ENCODE measurements at regions not wholly inside any gene's neighbourhood (a gene's known extent, or its start where the extent isn't known, plus 50 kb on each side); places are given as distances from the start of the nearest gene placed in this dataset.
"Not testable (repeated sequence)": the region's sequence is repeated elsewhere in the genome, so short reads cannot be mapped to it uniquely, and the experiment has no call there.

DNA sequence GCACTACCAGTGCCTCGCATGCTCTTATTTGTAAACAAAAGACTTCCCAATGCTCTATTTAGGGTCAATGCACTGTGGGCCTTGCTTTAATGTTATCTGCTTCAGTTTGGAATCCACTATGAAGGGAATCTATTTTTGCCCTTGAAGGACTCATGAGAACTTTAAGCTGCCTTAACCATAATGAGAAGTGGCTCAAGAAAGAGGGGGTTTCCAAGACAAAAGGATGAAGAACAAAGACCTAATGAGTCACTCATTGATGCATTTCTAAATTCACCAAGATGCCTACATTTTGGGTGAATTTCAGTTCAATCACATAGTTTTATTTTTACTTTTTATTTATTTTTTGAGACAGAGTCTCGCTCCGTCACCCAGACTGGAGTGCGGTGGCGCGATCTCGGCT is 228.2 kb downstream of the LY86 start:
- DNase-seq, result no peak

- DNase-seq, result no peak
These were observed 229.6 kb downstream of the LY86 start for GRCh38 chr6:6818078-6818639.

- DNase-seq, result no peak
These were observed 232.2 kb downstream of the LY86 start for GRCh38 chr6:6820641-6821238.

DNA sequence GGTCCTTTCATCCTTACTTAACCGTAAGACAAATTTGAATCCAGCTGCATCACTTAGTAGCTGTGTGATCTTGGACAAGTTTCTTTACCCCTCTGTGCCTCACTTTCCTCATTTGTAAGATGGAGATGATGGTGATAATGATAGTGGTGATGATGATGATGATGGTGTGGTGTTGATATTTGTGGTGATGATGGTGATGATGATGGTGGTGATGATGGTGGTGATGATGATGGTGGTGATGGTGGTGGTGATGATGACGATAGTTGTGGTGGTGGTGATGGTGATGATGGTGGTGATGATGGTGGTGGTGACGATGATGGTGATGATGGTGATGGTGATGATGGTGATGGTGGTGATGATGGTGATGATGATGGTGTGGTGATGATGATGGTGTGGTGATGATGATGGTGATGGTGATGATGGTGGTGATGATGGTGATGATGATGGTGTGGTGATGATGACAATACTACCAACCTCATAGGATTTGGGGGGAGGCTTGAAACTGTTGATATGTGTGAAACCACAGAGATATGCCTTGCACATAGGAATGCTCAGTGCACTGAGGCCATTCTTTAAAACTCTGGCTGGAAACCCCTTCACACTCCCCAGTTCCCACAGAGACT is 233.2 kb downstream of the LY86 start:
- DNase-seq, result no peak

- no peak for DNase-seq
These were observed 234.5 kb downstream of the LY86 start for GRCh38 chr6:6823030-6823429.

- no peak for DNase-seq
These were observed 235.2 kb downstream of the LY86 start for GRCh38 chr6:6823568-6824224.

DNA sequence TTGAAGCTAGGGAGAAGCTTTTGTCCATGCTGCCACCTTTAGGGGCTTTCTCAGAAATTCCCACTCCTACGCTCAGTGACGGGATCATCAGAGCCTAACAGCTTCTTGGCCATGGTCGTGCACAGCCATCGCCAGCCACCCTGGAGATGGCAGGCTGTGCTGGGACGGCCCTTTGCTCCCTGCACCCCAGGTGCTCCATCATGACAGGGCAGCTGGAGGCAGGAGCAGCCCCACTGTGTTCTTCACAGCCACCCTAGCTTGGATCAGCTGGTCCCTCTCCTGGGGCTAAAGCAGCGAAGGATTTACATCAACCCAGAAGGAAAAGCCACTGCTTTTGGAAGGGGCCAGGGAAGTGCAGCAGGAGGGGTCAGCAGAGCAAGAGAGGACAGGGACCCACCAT is 235.9 kb downstream of the LY86 start:
- DNase-seq, result no peak

- no peak for DNase-seq
These were observed 236.8 kb downstream of the LY86 start for GRCh38 chr6:6825193-6825784.

DNA sequence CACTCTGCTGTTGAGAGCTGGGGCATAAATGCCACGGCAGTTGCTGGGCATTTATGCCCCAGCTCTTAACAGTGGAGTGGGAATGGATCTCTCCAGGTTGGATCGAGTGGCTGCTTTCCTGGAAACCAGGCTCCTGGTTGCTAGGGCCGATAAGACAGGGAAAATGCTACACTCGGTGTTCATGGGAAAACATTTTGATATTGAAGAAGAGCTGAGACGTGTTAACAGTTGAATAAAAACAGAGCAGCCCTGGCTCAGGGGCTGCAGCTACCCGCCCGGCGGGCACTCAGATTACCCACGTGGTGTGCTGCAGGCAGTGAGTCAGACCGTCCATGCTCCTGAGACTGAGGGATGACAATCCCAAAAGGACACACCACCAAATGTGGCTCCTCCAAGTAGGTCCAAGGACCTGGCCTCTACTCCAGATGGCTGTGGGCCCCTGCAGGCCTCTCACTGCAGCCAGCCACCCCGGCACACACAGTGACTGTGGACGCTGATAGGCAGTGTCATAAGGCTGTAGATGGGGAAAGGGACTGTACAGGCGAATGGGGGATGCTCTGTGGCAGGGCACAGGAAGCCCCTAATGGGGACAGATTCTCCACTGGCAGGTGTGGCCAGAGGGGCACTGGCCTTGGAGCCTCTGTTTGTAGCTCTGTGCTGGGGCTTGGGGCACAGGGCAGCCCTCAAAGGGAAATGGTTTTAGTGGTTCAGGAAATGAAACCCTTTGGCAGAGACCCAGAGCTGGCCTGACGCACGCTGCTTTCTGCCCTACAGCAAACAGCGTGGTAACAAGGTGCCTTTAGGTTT is 237.8 kb downstream of the LY86 start:
- peak; percentile 7 for DNase-seq

GRCh38 chr6:6826961-6827360 is 238.4 kb downstream of the LY86 start:
- DNase-seq, result no peak

DNA sequence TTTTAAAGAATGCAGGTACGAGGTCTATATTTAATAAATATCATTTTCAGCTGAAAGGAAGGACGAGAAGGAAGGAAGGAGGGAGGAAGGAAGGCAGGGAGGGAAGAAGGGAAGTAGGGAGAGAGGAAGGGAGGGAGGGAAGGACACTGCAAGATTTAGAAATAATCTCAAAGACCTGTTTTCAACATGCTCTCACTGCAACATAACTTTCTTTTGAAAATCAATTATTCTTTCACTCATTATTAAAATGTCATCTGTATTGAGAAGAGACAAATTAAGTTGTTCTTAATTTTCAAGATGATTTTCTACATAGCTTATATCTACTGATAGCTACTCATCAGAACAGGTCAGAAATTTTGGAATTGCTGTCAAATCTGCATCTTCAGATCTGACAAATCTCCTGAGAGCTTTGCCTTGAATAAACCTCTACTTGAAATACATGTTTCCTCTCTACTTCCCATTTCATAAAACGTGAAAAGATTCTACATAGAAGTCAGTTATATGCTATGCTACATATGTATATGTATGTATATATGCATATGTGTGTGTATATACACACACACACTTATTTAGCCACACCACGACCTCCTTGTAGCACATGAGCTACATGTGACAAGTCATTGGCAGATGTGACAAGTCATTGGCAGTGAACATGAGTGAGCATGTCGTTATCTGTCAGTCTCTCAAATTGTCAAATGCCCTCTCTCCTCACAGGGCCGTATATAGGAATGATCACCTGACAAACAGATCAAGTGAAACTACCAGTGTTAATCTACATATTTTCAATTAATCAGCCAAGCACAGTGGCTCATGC is 241.6 kb downstream of the LY86 start:
- DNase-seq, result no peak

GRCh38 chr6:6830686-6831063 is 242.2 kb downstream of the LY86 start:
- DNase-seq, result not testable (repeated sequence)

DNA sequence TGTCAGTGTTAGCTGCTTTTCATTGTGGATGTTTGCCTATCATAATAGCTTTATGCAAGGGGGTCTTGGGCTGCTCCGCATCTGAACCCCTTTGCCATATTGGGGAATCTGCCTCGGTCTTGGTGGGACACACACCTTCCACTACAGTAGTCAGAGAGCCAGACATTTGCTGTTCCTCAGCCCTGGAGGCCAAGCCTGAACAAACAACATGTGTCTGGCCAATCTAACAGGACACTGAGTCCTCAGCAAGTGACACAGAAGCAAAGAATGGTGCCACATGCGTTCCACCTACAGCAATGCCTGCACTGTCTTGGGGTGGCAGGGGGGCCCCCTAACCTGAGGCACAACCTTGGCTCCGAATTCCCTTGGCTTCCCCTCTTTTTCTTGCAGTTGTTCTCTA is 243.9 kb downstream of the LY86 start:
- no peak for DNase-seq

- no peak for DNase-seq
These were observed 246.1 kb downstream of the LY86 start for GRCh38 chr6:6834356-6835222.

- no peak for DNase-seq
These were observed 246.6 kb downstream of the LY86 start for GRCh38 chr6:6835223-6835503.

DNA sequence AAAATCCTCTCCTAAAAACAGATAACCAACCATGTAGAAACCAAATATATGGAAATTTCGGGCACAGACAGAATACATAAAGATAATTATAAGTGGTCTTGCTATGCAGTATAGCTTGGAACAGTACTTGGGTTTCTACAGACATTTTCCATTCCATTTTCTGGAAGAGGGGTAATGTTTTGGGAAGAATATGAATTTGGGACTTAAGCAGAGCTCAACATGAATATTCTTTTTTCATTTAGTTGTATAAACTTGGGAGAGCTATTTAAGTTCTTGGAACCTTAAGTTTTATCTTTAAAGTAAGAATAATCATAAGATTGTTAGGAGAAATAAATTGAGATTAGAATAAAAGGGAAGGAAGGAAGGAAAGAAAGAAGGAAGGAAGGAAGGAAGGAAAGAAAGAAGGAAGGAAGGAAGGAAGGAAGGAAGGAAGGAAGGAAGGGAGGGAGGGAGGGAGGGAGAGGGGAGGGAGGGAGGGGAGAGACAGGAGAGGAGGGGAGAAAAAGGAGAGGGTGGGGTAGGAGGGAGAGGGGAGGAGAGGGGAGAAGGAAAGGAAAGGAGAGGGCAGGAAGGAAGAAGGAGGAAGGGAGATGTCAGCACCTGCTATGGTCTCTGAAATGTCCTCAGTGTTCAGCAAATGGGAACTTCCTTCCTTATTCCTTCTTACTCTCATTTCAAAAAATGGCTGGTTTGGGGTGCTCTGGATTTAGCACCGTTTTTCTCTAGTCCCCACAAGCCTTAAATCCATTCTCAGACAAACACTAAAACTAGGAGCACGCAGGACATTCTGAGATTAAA is 248.3 kb downstream of the LY86 start:
- DNase-seq, result no peak

GRCh38 chr6:6837541-6838080 is 249.1 kb downstream of the LY86 start:
- DNase-seq, result no peak

DNA sequence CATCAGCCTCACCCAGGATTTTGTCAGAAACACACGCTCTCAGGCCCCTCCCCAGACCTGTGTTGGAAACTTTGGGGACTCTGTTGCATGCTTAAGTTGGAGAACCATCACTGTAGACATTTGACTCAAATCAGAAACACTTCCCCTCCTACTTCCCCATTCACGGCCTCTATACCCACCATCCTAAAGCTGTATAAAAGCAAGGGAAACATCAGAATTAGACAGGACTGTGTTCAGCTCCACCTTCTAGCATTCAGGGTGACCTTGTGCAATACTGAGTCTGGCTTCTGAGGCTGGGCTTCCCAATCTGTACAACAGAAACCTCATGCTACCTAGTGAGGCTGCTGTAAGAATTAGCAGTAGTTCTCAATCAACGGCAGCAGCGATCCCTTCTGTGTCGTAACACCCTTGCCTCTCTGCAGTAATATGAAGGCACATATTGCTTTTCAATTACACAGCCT is 252.3 kb downstream of the LY86 start:
- no peak for DNase-seq

- DNase-seq, result no peak
These were observed 253.1 kb downstream of the LY86 start for GRCh38 chr6:6841571-6841970.

DNA sequence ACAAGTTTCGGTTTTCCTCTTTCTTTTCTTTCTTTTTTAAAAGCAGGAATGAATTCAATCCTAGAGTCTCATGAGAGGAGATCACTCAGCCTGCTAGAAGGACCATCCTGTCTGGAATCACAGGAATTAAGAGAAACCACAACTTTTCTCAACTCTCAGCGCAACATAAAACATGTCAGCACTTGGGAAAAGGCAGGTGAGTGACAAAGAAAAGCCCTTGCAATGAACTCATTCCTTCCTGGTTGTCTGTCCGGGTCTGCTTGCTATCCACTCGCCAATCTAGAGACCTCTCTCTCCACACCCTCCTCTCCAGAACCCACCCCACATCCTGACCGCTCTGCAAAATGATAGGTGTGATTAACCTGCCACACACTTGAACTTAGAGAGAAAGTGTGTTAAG is 253.8 kb downstream of the LY86 start:
- no peak for DNase-seq
